ENCODE measurements at regions not wholly inside any gene's neighbourhood (a gene's known extent, or its start where the extent isn't known, plus 50 kb on each side); places are given as distances from the start of the nearest gene placed in this dataset.

DNA sequence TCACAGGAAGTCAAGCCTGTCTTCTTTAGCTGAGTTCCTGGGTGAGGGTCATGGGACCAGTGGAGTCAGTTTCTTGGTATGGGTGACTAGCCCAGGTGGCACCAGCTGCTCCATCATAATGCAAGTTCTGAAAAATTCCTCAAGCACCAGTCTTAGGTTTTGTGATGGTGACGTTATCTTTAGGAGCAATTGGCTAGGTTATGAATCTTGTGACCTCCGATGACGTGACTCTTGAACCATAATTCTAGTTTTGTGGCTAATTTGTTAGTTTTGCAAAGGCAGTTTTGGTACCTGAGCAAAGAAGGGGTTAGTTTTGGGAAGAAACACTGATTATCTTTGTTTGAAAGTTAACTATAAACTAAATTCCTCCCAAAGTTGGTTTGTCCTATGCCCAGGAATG lies 608.4 kb downstream of the VGLL3 start:
- H2BK5ac ChIP-seq (ENCODE audit: low read depth, low read length, poor library complexity, severe bottlenecking): no peak overlapping the region
- ChIA-PET CTCF (no interaction called here), POLR2A (ENCODE audit: unreplicated experiment) (no interaction called here)
- H3K9ac ChIP-seq (ENCODE audit: low read depth, low read length): no peak overlapping the region
- no peak overlapping the region for H2AK9ac ChIP-seq (replicated peaks; ENCODE audit: low read depth, low read length, poor library complexity)
- no peaks in the 10 kb centered on the region for H3K36me3 ChIP-seq (ENCODE audit: control insufficient read depth, insufficient read depth, low read length)
- H3K79me1 ChIP-seq (ENCODE audit: low read depth in 1 of 2, low read length in 2 of 2): no peaks in the 10 kb centered on the region
- H4K91ac ChIP-seq (ENCODE audit: insufficient read depth, low read depth, low read length): no peak overlapping the region
- no peaks in the 10 kb centered on the region for H3K27me3 ChIP-seq (ENCODE audit: control insufficient read depth, insufficient read depth, low read length)
- no peak overlapping the region for H2AK5ac ChIP-seq (ENCODE audit: low read depth, low read length)
- no peak overlapping the region for H3K4ac ChIP-seq (ENCODE audit: low read depth, low read length)
- H3K14ac ChIP-seq (replicated peaks; ENCODE audit: low read depth, low read length): no peak overlapping the region
- no peak overlapping the region for H3K56ac ChIP-seq (ENCODE audit: extremely low read depth, insufficient read depth, low read length)
- DNase-seq (no peak), ATAC-seq (ENCODE audit: low read depth) (no peak)
- H2BK20ac ChIP-seq (ENCODE audit: low read depth, low read length): no peak overlapping the region
- TF ChIP-seq USF2 (IDR thresholded peaks at IDR 0.05; ENCODE audit: low read depth, low read length) (no peak), POLR2A (IDR thresholded peaks at IDR 0.05; ENCODE audit: low read depth, low read length) (no peak), RCOR1 (IDR thresholded peaks at IDR 0.05; ENCODE audit: insufficient replicate concordance, low read length) (no peak), SMC3 (IDR thresholded peaks at IDR 0.05; ENCODE audit: low read depth, low read length) (no peak)
- no peak overlapping the region for H3K23ac ChIP-seq (ENCODE audit: low read depth, low read length)
- H3K4me1 ChIP-seq (ENCODE audit: control insufficient read depth, insufficient read depth, low read length): no peaks in the 10 kb centered on the region
- no peak overlapping the region for H4K5ac ChIP-seq (ENCODE audit: low read depth, low read length)
- no peaks in the 10 kb centered on the region for H3K9me3 ChIP-seq (ENCODE audit: control insufficient read depth, insufficient read depth, low read length)
- H3K9me1 ChIP-seq (ENCODE audit: insufficient read depth, low read length): no peaks in the 10 kb centered on the region
- BruUV-seq (replicated peaks): no TSS peak
- H3K18ac ChIP-seq (ENCODE audit: low read depth, low read length): no peak overlapping the region
- H4K20me1 ChIP-seq (ENCODE audit: insufficient read depth, low read length): no peaks in the 10 kb centered on the region
- dilution Hi-C loops (cut with HindIII; ENCODE audit: low sequenced_read_pairs, unreplicated experiment): no loop called here
- H3K4me2 ChIP-seq (ENCODE audit: low read depth, low read length): no peak overlapping the region
- intact Hi-C loops (cut with micrococcal nuclease): no loop called here
- H2BK15ac ChIP-seq (ENCODE audit: low read depth, low read length): no peak overlapping the region
- in situ Hi-C loops (cut with MboI; ENCODE audit: low sequenced_read_pairs): no loop called here
- no peak overlapping the region for H3K27ac ChIP-seq (ENCODE audit: insufficient read depth, low read length)
- no peak overlapping the region for H2BK120ac ChIP-seq (ENCODE audit: low read depth, low read length)
- no peak overlapping the region for H4K8ac ChIP-seq (ENCODE audit: low read depth in 2 of 2, low read length in 2 of 2)
- H2AFZ ChIP-seq (replicated peaks; ENCODE audit: low read length, poor library complexity): no peak overlapping the region
- no peak overlapping the region for H3K4me3 ChIP-seq (ENCODE audit: insufficient read depth, low read depth, low read length)
- 40% methylated on average over 1 of the region's 3 CpGs; no CpG with 5 or more reads in 1 of the 2 experiments for WGBS, 2 experiments (ENCODE audit: extremely low coverage in 2 of 2, insufficient read length in 1 of 2)
